ENCODE measurements at regions not wholly inside any gene's neighbourhood (a gene's known extent, or its start where the extent isn't known, plus 50 kb on each side); places are given as distances from the start of the nearest gene placed in this dataset.

- TF ChIP-seq ARNT (IDR thresholded peaks at IDR 0.05) (no peak), HDGF (IDR thresholded peaks at IDR 0.05; ENCODE audit: borderline replicate concordance) (no peak), CTBP1 (IDR thresholded peaks at IDR 0.05; ENCODE audit: borderline replicate concordance) (no peak), FOXK2 (IDR thresholded peaks at IDR 0.05) (no peak), NFRKB (IDR thresholded peaks at IDR 0.05) (no peak), PKNOX1 (IDR thresholded peaks at IDR 0.05) (no peak), SP1 (IDR thresholded peaks at IDR 0.05) (no peak), FOXA1 (IDR thresholded peaks at IDR 0.05) (no peak), FOXM1 (IDR thresholded peaks at IDR 0.05; ENCODE audit: borderline replicate concordance) (no peak), SUZ12 (IDR thresholded peaks at IDR 0.05) (no peak), ZNF384 (IDR thresholded peaks at IDR 0.05) (no peak), LEF1 (IDR thresholded peaks at IDR 0.05; ENCODE audit: borderline replicate concordance) (no peak)
Observed at GRCh38 chr1:34520111-34520510, 234.7 kb upstream of the GJB5 start.
